ENCODE measurements at regions not wholly inside any gene's neighbourhood (a gene's known extent, or its start where the extent isn't known, plus 50 kb on each side); places are given as distances from the start of the nearest gene placed in this dataset.

- no peak for TF ChIP-seq MCM7 (IDR thresholded peaks at IDR 0.05)
Measured at GRCh38 chr17:16881239-16881924, 90.5 kb downstream of the TNFRSF13B start (continued).

DNA sequence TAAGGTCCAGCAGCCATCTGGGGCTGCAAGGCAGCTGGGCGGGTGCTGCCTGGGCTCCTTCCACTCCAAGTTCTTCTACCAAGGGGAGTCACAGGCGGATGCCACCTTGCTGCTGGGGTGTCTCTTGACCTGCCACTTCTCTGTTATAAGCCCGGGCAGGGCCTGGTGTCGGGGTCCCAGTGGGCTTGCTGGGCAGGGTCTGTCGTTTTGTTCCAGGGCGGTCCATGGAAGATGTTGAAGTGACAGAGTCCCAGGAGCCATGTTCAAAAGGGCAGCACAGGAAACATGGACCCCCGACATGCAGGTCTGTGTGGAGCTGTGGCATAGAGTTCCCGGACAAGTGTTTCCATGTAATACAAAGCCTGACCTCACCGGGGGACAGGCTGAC is 91.1 kb downstream of the TNFRSF13B start:
- TF ChIP-seq ZNF444 (CRISPR knock-in tag; IDR thresholded peaks at IDR 0.05) (no peak), ZNF445 (CRISPR knock-in tag; IDR thresholded peaks at IDR 0.05; ENCODE audit: low read depth) (no peak), ZNF263 (CRISPR knock-in tag; IDR thresholded peaks at IDR 0.05; ENCODE audit: borderline replicate concordance) (no peak), MBD2 (IDR thresholded peaks at IDR 0.05; ENCODE audit: borderline replicate concordance, low read depth) (no peak)
- peaks cover 0 to 8% of the 10 kb centered on the region in 2 experiments; a peak in 2 of 5 replicates for H3K27me3 ChIP-seq (ENCODE audit: control insufficient read depth in 2 of 2, insufficient read depth in 2 of 2, low read length in 2 of 2)
- H3K4me1 ChIP-seq (replicated peaks in 1 of 2; ENCODE audit: control insufficient read depth in 2 of 2, insufficient read depth in 2 of 2, low read length in 2 of 2): no peaks in the 10 kb centered on the region
- 0% methylated on average over 8 of the region's 9 CpGs for WGBS (ENCODE audit: insufficient coverage, low coverage, missing lambda C conversion rate)
- no peaks in the 10 kb centered on the region for H3K9me1 ChIP-seq (ENCODE audit: control insufficient read depth, insufficient read depth, low read length)
- no TSS peak for BruUV-seq (replicated peaks)
- no peaks in the 10 kb centered on the region for H3K79me2 ChIP-seq (ENCODE audit: control insufficient read depth, insufficient read depth, low read length)
- H3K9ac ChIP-seq (ENCODE audit: insufficient read depth in 1 of 2, low read depth in 2 of 2, low read length in 2 of 2): no peak overlapping the region
- intact Hi-C loops (cut with micrococcal nuclease) (no loop called here), in situ Hi-C loops (cut with MboI) (no loop called here)
- no peak overlapping the region for H3K27ac ChIP-seq (ENCODE audit: extremely low read depth, low read depth, low read length)
- ChIA-PET CTCF (ENCODE audit: low intra/inter-chr PET ratio) (no interaction called here), POLR2A (no interaction called here)
- DNase-seq (ENCODE audit: extremely low read depth in 1 of 4, low spot score in 3 of 4) (no peak), FAIRE-seq (no peak), ATAC-seq (no peak)
- H2AFZ ChIP-seq (ENCODE audit: low read depth, low read length): no peak overlapping the region
- H4K20me1 ChIP-seq (replicated peaks; ENCODE audit: control insufficient read depth, insufficient read depth, low read length): no peaks in the 10 kb centered on the region
- no peaks in the 10 kb centered on the region for H3K9me3 ChIP-seq (replicated peaks; ENCODE audit: control insufficient read depth, insufficient read depth, low read depth, low read length)
- H3K4me2 ChIP-seq (ENCODE audit: insufficient read depth, low read length): no peak overlapping the region
- H3K4me3 ChIP-seq: no peak overlapping the region
- H3K36me3 ChIP-seq (ENCODE audit: control insufficient read depth, insufficient read depth, low read length): no peaks in the 10 kb centered on the region

All from K562 (cell line).